GM21447 (cell line): ENCODE measurements at regions not wholly inside any gene's neighbourhood (a gene's known extent, or its start where the extent isn't known, plus 50 kb on each side); places are given as distances from the start of the nearest gene placed in this dataset.

Source experiments
- ATAC-seq: cut with Tn5 transposase; IDR thresholded peaks from one replicate; pipeline ENCODE4 v1.9.1; 2021; ENCODE audit not compliant: unreplicated experiment

DNA sequence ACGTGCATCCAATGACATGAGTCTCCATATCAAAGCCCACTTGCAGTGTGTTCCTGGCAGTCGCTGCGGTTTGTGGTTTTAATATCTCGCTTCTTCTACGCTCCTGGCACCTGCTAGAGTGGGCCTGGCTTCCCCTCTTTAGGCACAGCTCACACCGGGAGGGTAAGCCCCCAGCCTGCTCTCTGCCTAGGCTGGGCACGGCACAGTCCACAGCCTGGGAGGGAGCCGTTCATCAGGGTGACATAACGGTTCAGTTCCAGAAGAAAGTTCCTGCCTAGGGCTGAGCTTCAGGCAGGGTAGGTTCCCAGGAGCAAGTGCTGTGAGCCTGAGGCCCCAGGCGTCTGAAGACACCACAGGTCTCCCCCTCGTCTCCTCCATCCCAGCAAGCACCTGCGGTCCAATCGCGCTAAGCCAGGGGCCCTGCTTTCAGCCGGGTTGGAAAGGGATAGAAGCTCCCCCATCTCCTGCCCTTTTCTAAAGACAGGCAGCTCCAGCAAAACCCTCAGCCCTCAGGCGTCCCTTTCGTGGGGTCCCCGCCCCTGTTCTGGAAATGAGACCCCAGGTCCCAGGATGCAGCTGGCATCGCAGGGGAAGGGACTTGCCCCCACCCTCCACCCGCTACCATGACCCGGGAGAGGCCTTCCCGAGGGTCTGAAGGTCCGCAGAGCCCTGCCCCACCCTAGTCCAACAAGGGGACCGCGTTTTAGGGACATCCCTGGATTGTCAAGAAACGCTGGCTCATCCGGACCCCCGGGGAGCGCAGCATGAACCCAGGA lies 121.6 kb upstream of the ZNF507 start:
- ATAC-seq = no peak

DNA sequence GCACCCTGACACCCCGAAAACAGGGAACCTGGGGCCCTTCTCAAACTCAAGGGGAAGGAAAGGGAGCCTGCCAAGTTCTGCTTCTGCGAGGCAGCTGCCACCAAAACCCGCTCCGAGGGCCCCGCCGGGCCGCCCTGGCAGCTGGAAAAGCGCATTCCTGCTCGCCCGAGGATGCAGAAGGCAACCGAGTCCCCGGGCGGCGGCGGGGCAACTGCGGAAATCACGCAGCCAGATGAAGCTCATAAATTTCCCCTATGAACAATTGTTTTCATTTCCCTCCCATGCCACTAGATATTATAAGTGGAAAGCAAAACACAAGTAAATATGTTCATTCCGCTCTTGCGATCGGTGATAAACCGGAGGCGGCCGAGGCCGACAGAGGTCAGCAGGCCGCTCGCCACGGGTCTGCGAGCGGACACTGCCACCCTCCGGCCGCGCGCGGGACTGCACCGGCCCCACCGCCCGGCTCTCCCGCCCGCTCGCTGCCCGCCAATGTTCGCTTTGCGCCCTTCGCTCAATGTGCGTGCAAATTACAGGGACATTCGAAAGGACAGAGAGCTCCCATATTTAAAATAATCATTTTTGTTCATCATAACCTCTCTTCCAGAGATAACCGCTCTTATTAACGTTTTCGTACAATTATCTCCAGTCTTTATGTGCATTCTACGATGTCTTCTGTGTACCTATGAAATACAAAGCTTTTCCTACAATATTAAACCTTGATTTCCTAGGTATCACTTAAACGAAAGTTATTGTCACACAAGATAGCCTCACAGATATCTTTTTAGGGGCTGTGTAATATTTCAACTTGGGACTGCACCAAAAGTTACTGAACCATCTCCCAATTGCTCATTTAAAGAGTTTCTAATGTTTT lies 120.8 kb upstream of the ZNF507 start:
- peak; percentile 55 for ATAC-seq

GRCh38 chr19:32227561-32228165 lies 117.7 kb upstream of the ZNF507 start:
- ATAC-seq = no peak

- no peak for ATAC-seq
These were observed 115.0 kb upstream of the ZNF507 start for GRCh38 chr19:32230441-32230840.

- no peak for ATAC-seq
These were observed 114.4 kb upstream of the ZNF507 start for GRCh38 chr19:32231020-32231419.

DNA sequence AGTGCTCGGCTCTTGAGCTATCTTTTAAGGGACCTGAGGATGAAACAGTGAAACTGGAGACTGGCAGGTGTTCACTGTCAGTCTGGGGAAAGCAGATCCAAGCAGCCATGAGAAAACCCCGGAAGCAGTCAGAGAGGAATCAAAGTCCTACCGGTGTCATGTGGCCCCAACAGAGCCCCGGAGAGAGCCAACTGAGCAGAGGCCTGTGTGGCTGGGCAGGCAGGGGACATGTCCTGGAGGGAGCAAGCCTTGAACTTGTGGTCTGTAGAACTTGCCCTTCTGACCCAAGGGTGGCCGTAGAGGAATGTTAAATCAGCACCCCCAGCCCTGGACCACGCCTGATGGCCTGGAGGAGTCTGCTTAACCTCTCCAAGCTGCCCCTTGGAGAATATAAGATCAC lies 113.7 kb upstream of the ZNF507 start:
- no peak for ATAC-seq

DNA sequence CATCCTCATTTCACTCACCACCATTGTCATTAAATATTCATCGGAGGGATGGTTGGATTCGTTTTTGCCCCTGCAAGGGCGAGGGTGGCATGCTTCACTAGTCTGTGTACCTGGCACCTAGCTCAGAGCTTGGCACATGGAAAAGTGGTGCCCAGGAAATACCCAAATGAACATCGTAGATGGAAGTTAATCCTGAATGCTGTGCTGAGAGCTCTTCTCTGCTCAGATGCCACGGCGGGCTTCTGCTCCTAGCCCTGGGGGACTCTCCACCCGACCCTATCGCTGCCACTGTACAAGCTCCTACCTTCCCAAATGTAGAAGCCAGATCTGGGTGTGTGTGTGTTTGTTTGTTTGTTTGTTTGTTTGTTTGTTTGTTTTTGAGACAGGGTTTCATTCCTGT lies 113.0 kb upstream of the ZNF507 start:
- no peak for ATAC-seq

DNA sequence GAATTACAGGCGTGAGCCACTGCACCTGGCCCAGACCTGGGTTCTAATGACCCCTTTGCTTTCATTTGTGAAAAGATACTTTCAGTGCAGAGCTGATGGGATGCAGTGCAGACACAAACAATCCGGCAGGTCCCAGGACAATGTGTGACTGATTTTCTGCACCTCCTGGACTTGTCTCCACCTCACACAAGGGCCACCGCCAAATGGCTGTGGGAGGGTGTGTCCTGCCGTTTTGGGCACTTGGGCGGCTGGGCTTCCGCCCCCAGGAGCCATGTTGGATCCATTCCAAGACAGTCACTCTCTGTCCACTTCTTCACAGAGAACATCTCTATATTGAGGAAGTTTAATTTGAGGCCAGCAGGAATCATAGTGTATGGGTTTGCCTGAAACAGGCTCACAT lies 112.3 kb upstream of the ZNF507 start:
- ATAC-seq = no peak

- no peak for ATAC-seq
These were observed 111.5 kb upstream of the ZNF507 start for GRCh38 chr19:32233885-32234284.

- ATAC-seq = no peak
These were observed 110.7 kb upstream of the ZNF507 start for GRCh38 chr19:32234663-32235217.

DNA sequence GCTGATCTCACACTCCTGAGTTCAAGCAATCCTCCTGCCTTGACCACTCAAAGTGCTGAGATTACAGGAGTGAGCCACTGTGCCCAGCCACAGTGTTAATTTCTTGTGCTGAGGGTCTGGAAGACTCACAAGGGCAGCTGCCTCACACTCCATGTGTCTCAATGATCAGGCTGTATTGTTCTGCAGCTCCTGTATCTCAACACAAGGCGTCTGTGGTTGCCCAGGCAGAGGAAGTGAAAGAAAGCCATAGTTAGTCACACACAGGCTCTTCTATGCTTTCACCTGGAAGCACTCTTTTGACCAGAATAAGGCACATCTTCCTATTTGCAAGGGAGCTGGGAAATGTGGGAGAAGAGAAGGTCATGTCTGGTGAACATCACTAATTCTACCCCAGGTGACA lies 107.3 kb upstream of the ZNF507 start:
- peak; percentile 66 for ATAC-seq

- no peak for ATAC-seq
These were observed 105.1 kb upstream of the ZNF507 start for GRCh38 chr19:32240316-32240715.

DNA sequence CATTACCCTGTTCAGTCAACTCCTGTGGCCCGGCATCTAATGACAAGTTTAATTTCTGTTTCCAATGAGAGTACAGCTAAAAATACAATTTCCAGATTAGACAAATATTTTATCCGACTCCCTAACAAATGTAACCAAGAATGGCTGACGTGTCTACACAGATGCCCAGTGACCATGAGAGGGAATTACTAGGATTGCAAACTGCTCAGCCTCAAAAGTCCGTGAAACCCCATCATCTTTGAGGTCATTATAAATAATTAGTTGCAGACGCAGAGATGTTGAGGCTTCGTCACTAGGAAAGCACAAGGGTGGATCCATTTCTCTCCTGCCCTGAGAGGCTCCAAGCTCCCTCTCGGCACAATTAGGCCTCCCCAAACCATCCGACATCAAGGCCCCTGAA lies 104.1 kb upstream of the ZNF507 start:
- ATAC-seq = no peak

DNA sequence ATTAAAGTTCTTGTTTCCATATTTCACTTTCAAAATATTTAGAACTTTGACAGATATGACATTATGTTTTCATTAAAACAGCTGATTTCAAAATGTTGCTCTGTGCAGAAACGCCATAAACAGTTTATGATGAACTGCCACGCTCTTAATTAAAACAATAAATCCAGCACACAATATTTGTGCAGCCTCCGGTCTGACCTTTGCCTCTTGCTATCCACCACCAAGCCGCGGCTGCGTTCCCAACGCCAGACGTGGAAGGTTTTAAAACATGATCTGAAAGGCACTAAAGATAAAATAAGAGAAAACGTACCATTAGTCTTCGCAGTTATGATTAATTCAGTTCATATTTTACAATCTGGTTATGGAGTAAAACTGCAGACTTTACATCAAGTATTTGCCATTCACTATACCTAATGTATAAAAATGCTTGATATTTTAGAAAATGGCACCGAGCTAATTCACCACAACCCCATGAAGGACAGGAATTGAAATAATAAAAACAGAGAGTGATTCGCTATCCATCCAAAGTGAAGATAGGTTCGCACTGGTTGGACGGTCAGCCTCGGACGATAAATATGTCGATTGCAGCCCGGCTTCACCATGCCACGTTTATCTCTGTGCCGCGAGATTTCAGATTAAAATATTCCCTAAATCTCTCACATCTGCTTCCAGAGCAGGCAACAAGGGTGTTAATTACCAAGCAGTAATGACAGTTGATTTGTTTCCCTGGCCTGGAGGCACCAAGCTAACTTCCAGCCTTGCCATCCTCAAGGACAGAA lies 103.3 kb upstream of the ZNF507 start:
- no peak for ATAC-seq

DNA sequence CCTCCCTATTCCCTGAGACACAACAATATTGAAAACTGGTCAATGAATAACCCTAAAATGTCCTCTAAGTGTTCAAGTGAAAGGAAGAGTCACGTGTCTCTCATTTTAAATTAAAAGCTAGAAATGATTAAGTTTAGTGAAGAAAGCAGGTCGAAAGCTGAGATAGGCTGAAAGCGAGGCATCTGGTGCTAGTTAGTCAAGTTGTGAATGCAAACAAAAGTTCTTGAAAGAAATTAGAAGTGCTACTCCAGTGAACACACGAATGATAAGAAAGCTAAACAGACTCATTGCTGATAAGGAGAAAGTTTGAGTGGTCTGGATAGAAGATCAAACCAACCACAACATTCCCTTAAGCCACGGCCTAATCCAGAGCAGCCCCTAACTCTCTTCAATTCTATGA lies 99.4 kb upstream of the ZNF507 start:
- ATAC-seq = no peak

- no peak for ATAC-seq
These were observed 93.6 kb upstream of the ZNF507 start for GRCh38 chr19:32251634-32252332.

DNA sequence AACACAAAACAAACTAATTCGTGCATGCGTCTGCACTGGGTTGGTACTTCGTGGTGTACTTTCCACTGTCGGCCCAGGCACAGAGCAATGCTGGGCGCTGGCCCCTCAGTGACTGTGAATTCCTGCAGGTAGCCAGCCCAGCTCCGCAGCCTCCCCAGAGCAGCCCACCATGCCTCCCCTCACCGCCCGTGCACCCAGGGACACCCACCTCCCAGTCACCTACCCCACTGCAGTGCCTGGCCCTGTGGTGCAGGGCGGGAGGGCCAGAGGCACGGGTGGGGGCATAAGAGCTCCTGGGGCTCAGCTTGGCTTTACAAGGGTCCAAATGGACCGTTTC lies 93.1 kb upstream of the ZNF507 start:
- ATAC-seq = no peak

DNA sequence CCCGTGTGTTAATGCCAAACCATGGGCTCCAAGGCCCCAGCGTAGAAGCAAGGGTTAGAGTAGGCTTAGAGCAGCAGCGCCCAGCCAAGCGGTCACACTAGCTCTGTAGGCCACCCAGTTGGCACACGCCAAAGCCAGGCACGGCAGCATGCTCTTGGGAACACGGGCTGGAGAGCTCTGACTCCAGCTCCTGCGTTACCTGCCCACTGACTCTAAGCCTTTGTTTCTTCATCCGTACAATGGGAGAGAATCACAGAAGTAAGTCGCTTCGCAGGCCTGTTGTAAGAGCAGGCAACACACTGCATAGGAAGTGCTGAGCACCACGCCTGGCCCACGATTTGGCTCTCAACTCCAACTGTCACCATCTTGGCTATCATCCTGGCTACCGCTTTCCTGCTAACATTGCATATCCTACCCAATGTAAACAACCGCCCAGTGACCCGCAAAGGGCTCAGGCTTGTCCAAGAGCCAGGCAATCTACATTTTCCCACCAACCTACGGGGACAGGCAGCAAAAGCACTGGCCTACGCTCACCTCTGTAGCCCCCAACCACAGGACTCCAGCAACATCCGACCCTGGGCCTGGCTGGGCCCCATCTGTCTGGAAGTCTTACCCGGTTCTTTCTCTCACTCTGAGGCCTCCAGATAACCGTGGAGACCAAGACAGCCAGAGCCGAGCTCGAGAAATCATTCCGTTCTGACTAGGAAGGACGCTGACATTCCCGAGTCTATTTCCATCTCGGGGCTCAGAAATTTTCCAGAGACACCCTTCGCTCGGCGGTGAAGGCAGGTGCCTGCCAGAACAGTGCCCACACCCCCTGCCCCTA lies 91.5 kb upstream of the ZNF507 start:
- no peak for ATAC-seq

- no peak for ATAC-seq
These were observed 90.9 kb upstream of the ZNF507 start for GRCh38 chr19:32254509-32254890.
